Keratinocyte (primary cell): ENCODE measurements at regions not wholly inside any gene's neighbourhood (a gene's known extent, or its start where the extent isn't known, plus 50 kb on each side); places are given as distances from the start of the nearest gene placed in this dataset.

Experiments used
- DNase-seq: peaks from one replicate; pipeline ENCODE4 v3.0.0-alpha.2; 2011; ENCODE audit warnings: low read depth, missing footprints, low spot score
- FAIRE-seq: peaks from 2 replicates; lab custom pipeline; 2011; peaks lifted over from hg19 to GRCh38; lab: Jason Lieb, UNC
- H2AFZ ChIP-seq: 2 replicates; pipeline ENCODE4 v1.6.0; 2012; ENCODE audit warnings: low read length, control low read depth, inconsistent platforms; ENCODE audit not compliant: control insufficient read depth
- H3K27ac ChIP-seq: 2 replicates; pipeline ENCODE4 v1.5.1; 2011; ENCODE audit warnings: low read length; ENCODE audit not compliant: control insufficient read depth, insufficient read depth
- H3K27me3 ChIP-seq: 3 replicates; pipeline ENCODE4 v1.6.0; 2011; ENCODE audit warnings: low read length; ENCODE audit not compliant: control insufficient read depth, insufficient read depth; ENCODE audit errors: extremely low read depth
- H3K36me3 ChIP-seq, 2 experiments: 2 replicates in 1 of 2; 3 replicates in 1 of 2; pipeline ENCODE4 v1.5.1; 2011; ENCODE audit warnings: low read length in 2 of 2, mild to moderate bottlenecking in 1 of 2; ENCODE audit not compliant: control insufficient read depth in 2 of 2, insufficient read depth in 2 of 2; ENCODE audit errors: extremely low read depth in 1 of 2
- H3K4me1 ChIP-seq: 3 replicates; pipeline ENCODE4 v1.5.1; 2011; ENCODE audit warnings: low read length; ENCODE audit not compliant: control insufficient read depth, insufficient read depth; ENCODE audit errors: extremely low read depth
- H3K4me2 ChIP-seq: 3 replicates; pipeline ENCODE4 v1.6.0; 2011; ENCODE audit warnings: low read depth, low read length; ENCODE audit not compliant: control insufficient read depth, insufficient read depth; ENCODE audit errors: extremely low read depth
- H3K4me3 ChIP-seq, 3 experiments: fragments of 200-600 bp in 1 of 3; sonication (generic) in 1 of 3; 2 replicates in 2 of 3; 3 replicates in 1 of 3; pipeline ENCODE4 v1.5.1; 2011 to 2016; ENCODE audit warnings: low read length in 3 of 3, mild to moderate bottlenecking in 3 of 3, control low read depth in 2 of 3, inconsistent platforms in 1 of 3, low read depth in 1 of 3, mixed read lengths in 1 of 3, mixed run types in 1 of 3, moderate library complexity in 1 of 3; ENCODE audit not compliant: control insufficient read depth in 2 of 3, insufficient read depth in 2 of 3; ENCODE audit errors: extremely low read depth in 1 of 3
- H3K79me2 ChIP-seq: 2 replicates; pipeline ENCODE4 v1.6.0; 2012; ENCODE audit warnings: low read length; ENCODE audit not compliant: control insufficient read depth, insufficient read depth
- H3K9ac ChIP-seq: 3 replicates; pipeline ENCODE4 v1.6.0; 2011; ENCODE audit warnings: low read length; ENCODE audit not compliant: control insufficient read depth, insufficient read depth; ENCODE audit errors: extremely low read depth
- H3K9me1 ChIP-seq: 3 replicates; pipeline ENCODE4 v1.6.0; 2011; ENCODE audit warnings: low read length; ENCODE audit not compliant: control insufficient read depth, insufficient read depth; ENCODE audit errors: extremely low read depth
- H3K9me3 ChIP-seq: 2 replicates; pipeline ENCODE4 v1.5.1; 2012; ENCODE audit warnings: low read depth, low read length; ENCODE audit not compliant: control insufficient read depth
- H4K20me1 ChIP-seq: 3 replicates; pipeline ENCODE4 v1.6.0; 2011; ENCODE audit warnings: low read length; ENCODE audit not compliant: control insufficient read depth, insufficient read depth; ENCODE audit errors: extremely low read depth
- CTCF ChIP-seq, 3 experiments: IDR thresholded peaks in 1 of 3; conservative IDR thresholded peaks in 1 of 3; optimal IDR thresholded peaks in 1 of 3; 2 replicates in 2 of 3; 3 replicates in 1 of 3; pipeline versions ENCODE3 to v1.5.1; 2011; ENCODE audit warnings: low read length in 3 of 3, mild to moderate bottlenecking in 3 of 3, moderate library complexity in 2 of 3, control low read depth in 1 of 3, inconsistent platforms in 1 of 3; ENCODE audit not compliant: insufficient read depth in 2 of 3; ENCODE audit errors: extremely low read depth in 1 of 3
- EZH2 ChIP-seq: IDR thresholded peaks from one replicate; pipeline ENCODE4 v1.6.1; 2012; ENCODE audit warnings: inconsistent platforms, mild to moderate bottlenecking, low read length, moderate library complexity
- dilution Hi-C: fragments of 300-500 bp; cut with MboI; formaldehyde crosslinking; loops from one replicate; pipeline ENCODE4 v1.7.0; 2020; ENCODE audit warnings: low sequenced_read_pairs; ENCODE audit not compliant: extremely low pct_ligation_motif_present

DNA sequence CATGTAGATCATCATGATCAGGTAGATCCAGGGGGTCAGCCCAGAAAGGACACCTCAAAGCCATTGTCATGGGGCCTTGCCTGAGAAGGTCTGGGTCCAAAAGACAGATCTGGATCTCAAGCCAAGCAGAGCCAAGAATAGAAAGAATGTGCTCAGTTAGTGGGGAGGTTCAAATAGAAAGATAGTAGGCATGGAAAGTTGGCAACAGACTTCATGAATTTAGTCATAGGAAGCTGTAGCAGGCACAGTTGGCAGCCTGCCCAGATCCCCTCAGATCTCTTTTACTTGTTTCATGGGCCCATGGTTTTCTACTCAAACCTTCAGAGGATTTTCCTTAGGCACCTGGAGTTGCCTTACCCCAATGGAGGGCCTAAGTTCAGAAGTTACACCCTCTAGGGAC, 767.0 kb downstream of the SLC4A3 start:
- FAIRE-seq (peak; percentile 44), DNase-seq (peak; percentile 4)
- dilution Hi-C loops = no loop called here
- no peaks in the 10 kb centered on the region for H3K36me3 ChIP-seq
- no peaks in the 10 kb centered on the region for H3K9me3 ChIP-seq
- no peak overlapping the region for H2AFZ ChIP-seq
- no peaks in the 10 kb centered on the region for H4K20me1 ChIP-seq
- no peak overlapping the region for H3K9ac ChIP-seq
- no peaks in the 10 kb centered on the region for H3K27me3 ChIP-seq
- H3K9me1 ChIP-seq = no peaks in the 10 kb centered on the region
- no peak overlapping the region for H3K4me3 ChIP-seq
- no peaks in the 10 kb centered on the region for H3K4me1 ChIP-seq
- no peak for TF ChIP-seq EZH2
- no peaks in the 10 kb centered on the region for H3K79me2 ChIP-seq
- no peak overlapping the region for H3K27ac ChIP-seq
- H3K4me2 ChIP-seq = no peak overlapping the region

- no peak for TF ChIP-seq CTCF (optimal IDR thresholded peaks at IDR 0.05 in 1 of 3, IDR thresholded peaks at IDR 0.05 in 1 of 3, conservative IDR thresholded peaks at IDR 0.05 in 1 of 3; ENCODE audit: extremely low read depth in 1 of 3, insufficient read depth in 2 of 3, low read length in 3 of 3)
- TF ChIP-seq EZH2 = no peak
- no peak for FAIRE-seq
- Histone ChIP-seq H3K79me2 (no peaks in the 10 kb centered on the region), H4K20me1 (no peaks in the 10 kb centered on the region), H2AFZ (no peak overlapping the region), H3K4me2 (no peak overlapping the region), H3K36me3 (no peaks in the 10 kb centered on the region), H3K4me1 (no peaks in the 10 kb centered on the region), H3K4me3 (no peak overlapping the region), H3K9ac (no peak overlapping the region), H3K9me3 (no peaks in the 10 kb centered on the region), H3K27ac (no peak overlapping the region), H3K27me3 (no peaks in the 10 kb centered on the region), H3K9me1 (no peaks in the 10 kb centered on the region)
- DNase-seq = no peak
- dilution Hi-C loops = no loop called here
Observed at GRCh38 chr2:220396287-220396686, 768.9 kb downstream of the SLC4A3 start.

DNA sequence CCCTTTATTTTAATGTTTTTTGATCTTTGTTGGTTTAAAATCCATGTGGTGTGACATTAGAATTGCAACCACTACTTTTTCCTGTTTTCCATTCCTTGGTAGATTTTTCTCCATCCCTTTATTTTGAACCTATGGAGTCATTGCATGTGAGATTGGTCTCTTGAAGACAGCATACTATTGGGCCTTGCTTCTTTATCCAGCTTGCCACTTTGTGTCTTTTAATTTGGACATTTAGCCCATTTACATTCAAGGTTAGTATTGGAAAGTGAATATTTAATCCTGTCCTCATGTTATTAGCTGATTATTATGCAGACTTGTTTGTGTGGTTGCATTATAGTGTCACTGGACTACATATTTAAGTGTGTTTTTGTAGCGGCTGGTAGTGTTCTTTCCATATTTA, 782.9 kb downstream of the SLC4A3 start:
- TF ChIP-seq CTCF (optimal IDR thresholded peaks at IDR 0.05 in 1 of 3, IDR thresholded peaks at IDR 0.05 in 1 of 3, conservative IDR thresholded peaks at IDR 0.05 in 1 of 3; ENCODE audit: extremely low read depth in 1 of 3, insufficient read depth in 2 of 3, low read length in 3 of 3) (no peak), EZH2 (no peak)
- FAIRE-seq = no peak
- H3K4me3 ChIP-seq = no peak overlapping the region

More for the DNA sequence above, 782.9 kb downstream of the SLC4A3 start:
- H3K9ac ChIP-seq = no peak overlapping the region
- H3K4me2 ChIP-seq = no peak overlapping the region
- H4K20me1 ChIP-seq = no peaks in the 10 kb centered on the region
- no peak overlapping the region for H3K27ac ChIP-seq
- H3K9me3 ChIP-seq = no peaks in the 10 kb centered on the region
- no peaks in the 10 kb centered on the region for H3K4me1 ChIP-seq
- no peaks in the 10 kb centered on the region for H3K36me3 ChIP-seq
- dilution Hi-C loops = no loop called here
- no peak overlapping the region for H2AFZ ChIP-seq
- DNase-seq = no peak
- H3K9me1 ChIP-seq = no peaks in the 10 kb centered on the region
- H3K27me3 ChIP-seq = no peaks in the 10 kb centered on the region
- H3K79me2 ChIP-seq = no peaks in the 10 kb centered on the region
